GM11168 (cell line): ENCODE measurements at regions not wholly inside any gene's neighbourhood (a gene's known extent, or its start where the extent isn't known, plus 50 kb on each side); places are given as distances from the start of the nearest gene placed in this dataset.

Experiments used
- in situ Hi-C: fragments of 300-500 bp; cut with MboI; formaldehyde crosslinking; loops from one replicate; pipeline ENCODE4 v1.12.0; 2022; ENCODE audit warnings: low sequenced_read_pairs; ENCODE audit not compliant: unreplicated experiment

- in situ Hi-C loops = loop anchor here (25.0 kb wide), 1 partner anchor 194 kb away; no protein-coding TSS in a partner anchor
Observed at GRCh38 chr2:151042964-151043363, 218.7 kb downstream of the RBM43 start.

DNA sequence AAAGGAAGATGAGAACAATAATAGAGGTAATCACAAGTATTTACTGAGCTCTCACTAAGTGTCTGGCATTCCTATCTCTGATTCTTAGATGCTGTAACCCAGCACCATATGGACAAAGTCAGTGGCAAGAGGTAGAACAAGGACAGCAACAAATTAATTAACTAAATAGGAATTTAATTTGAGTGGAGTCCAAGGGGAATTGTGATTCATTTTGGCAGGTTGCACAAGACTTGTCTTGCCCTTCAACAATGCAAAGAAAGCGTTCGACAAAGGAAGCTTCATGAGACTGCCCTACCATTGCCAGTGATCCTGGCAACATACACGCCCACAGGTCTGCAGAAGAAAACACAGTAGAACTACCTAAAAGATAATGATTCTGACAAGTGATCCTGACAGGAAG, 221.6 kb downstream of the RBM43 start:
- in situ Hi-C loops = loop anchor here (25.0 kb wide), 1 partner anchor 197 kb away; no protein-coding TSS in a partner anchor

- in situ Hi-C loops = loop anchor here (25.0 kb wide), 1 partner anchor 199 kb away; no protein-coding TSS in a partner anchor
Observed at GRCh38 chr2:151038516-151038915, 223.1 kb downstream of the RBM43 start.

DNA sequence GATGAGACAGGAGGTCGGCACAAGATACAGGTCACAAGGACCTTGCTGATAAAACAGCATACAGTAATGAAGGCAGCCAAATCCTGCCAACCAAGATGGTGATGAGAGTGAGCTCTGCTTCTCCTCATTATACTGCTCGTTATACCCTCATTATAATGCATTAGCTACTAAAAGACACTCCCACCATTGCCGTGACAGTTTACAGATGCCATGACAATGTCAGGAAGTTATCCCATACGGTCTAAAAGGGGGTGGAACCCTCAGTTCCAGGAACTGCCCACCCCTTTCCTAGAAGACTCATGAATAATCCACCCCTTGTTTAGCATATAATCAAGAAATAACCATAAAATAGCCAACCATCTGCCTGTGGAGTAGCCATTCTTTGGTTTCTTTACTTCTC, 224.2 kb downstream of the RBM43 start:
- in situ Hi-C loops = loop anchor here (25.0 kb wide), 1 partner anchor 200 kb away; no protein-coding TSS in a partner anchor

DNA sequence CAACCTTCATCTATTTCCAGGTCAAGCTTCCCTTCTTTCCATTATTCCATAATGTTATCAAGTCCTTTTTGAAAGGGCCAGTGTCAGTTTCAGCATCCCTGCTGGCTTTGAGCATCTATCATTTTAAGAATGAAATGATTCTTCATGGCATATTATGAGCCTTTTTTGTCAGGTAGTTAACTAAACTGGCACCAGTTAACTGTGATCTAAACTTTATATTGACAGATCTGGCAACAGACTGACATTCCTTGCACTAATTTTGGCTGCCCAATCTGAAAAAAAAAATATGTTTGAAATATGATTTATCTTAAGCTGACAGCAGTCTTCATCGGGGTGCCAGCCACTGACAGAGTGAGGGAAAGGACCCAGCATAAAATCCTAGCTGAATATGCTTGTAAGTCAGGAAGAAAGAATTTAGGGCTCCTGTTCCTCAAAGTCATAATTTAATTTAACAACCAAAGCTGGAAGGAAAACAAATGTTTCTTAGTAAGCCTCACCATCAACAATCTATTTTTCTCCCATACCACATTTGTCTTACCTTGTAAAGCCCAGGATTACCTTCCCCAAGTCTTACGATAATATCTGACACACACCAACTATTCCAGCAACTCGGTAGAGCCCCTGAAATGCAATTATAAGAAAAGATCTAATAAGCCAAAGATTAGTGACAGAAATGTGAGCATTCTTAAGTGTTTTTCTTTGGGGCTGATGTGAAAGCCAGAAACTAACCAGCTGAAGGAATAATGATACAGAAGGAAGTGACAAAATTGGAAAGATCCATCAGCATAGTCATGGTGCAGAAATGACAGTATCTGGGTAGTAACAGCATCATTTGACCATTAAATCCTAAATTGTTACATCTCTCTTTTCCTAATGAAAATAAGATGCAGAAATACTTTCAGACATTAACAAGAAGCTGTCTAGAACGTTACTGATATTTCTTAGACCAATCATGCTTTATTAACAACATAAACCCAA, 228.1 kb downstream of the RBM43 start:
- in situ Hi-C loops = loop anchor here (25.0 kb wide), 1 partner anchor 204 kb away; no protein-coding TSS in a partner anchor

DNA sequence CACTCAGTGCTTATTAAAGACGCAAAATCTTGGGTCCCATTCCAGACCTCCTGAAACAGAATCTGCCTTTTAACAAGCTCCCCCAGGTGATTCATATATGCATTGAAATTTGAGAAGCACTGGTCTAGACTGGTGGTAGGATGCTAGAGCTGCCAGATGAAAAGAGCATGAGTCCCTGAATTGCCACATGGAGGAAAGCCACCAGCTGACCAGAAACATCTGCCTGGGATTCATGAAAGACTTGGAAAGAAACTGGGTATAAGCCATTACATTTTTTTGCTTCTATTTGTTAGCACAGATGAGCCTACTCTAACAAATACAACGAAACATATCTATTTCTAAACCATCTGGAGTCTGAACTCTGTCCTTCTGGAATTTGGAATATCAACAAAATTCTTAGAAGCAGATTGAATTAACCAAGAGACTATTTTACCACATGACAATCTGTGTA, 228.9 kb downstream of the RBM43 start:
- in situ Hi-C loops = loop anchor here (25.0 kb wide), 1 partner anchor 205 kb away; no protein-coding TSS in a partner anchor

GRCh38 chr2:151030663-151031230, 230.9 kb downstream of the RBM43 start:
- in situ Hi-C loops = loop anchor here (25.0 kb wide), 1 partner anchor 207 kb away; no protein-coding TSS in a partner anchor

- in situ Hi-C loops = loop anchor here (25.0 kb wide), 1 partner anchor 208 kb away; no protein-coding TSS in a partner anchor
Observed at GRCh38 chr2:151029406-151030157, 232.1 kb downstream of the RBM43 start.

DNA sequence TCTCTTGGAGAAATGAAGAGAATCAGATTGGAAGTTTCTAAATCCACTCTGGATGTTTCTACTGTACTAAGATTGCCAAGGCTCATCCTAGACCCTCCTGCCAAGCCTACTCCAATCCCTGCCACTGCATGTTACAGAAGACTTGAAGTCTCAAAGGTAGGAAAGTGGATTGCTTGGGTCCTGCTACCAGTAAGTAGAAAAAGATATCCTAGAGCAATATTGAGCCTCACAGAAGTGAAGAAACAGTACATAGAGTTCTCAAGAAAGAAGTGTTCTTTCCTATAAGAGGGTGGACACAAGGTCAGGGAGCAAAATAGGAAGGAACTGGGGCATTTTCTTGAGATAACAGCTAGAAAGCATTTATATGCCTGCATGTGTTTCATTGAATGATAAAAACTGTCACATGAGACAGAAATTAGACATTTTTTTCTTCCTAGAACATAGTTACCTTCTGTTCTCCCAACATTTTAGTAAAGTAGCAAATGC, 232.9 kb downstream of the RBM43 start:
- in situ Hi-C loops = loop anchor here (25.0 kb wide), 1 partner anchor 209 kb away; no protein-coding TSS in a partner anchor

DNA sequence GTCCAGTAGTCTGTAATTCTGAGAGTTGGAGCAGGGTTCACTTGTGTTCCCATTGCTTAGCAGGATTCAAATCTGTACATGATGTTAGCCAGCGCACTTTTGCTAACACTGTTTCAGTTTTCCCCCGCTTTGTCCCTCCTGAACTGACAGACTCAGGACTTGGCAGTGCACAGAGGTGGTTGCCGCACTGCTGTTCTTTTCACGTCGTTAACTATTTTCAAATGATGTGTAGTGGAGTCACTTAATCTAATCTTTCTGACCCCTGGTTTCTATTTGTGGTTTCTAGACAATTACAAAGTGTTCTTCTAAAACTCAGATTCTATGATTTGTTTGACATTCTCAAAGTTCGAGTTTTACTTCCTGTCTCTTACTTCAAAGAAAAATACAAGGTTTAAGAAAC, 234.5 kb downstream of the RBM43 start:
- in situ Hi-C loops = loop anchor here (25.0 kb wide), 1 partner anchor 210 kb away; no protein-coding TSS in a partner anchor

DNA sequence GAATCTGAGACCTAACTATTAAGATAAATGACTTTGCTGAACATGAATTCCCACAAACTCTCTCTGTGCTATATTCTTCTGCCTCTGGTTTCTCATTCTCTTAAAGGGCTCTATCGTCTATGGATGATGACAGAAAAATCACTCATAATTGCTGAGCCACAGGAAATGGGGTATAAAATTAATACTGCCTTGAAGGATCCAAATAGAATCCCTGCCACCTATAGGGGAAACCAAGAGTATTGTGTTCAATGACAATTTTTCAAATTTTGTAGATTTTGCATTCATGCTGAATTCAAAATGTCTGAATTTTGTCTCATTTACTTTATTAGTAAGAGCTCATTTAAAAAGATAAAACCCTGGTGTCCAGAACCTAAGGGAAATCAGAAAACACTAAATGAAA, 235.8 kb downstream of the RBM43 start:
- in situ Hi-C loops = loop anchor here (25.0 kb wide), 1 partner anchor 211 kb away; no protein-coding TSS in a partner anchor

DNA sequence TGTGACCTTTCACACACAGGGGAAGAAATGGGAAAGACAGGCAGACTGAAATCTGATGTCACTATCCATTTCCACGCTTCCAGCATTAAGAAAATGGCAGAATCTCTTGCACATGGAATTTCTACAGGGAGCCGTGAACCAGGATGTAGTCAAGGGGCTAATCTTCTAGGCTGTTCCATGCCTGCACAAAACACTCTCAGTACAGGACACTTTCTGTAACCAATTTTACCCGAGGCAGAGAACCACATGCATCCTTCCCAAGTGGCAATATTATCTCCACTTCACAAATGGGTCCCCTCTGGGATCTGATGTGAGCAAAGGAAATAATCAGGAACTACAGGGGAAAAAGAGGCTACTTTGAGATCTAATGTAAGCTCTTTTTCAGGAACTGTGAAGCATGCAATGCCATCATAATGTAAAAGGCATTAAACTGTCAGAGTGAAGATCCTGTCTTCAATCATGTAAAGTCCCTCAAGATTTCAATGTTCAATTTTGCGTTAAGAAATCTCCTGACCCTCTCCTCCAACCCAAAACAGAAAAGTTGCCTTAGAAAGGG, 236.9 kb downstream of the RBM43 start:
- in situ Hi-C loops = loop anchor here (25.0 kb wide), 1 partner anchor 213 kb away; no protein-coding TSS in a partner anchor

DNA sequence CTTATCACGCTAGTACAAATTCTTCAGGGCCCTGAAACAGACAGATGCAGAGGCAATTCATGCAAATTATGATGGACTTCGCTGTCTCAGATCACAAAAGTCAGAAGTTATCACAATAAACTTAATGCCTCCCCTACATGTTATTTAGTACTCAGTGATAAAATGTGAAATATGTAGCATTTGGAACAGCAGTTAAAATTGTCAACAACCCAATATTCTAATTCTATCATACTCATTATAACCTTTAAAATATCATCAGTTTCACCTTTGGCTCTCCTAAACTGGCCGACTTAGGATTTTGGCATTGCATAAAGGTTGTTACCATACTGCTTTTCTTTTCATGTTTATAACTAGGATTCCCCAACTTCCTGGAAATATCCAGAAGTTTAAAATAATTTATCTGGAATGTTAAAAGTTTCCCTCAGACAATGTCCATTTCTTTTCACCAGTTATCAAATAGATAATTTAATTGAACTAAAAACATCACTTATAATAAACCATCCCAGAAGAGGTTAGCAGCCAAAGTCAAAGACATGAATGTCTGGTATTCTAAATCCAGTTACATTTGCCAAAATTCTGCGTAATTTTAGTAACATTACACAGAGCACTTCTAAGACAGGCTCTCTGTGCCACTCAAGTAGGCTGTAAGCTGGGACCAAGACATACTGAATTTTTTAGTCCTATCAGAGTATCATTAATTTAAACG, 239.8 kb downstream of the RBM43 start:
- in situ Hi-C loops = no loop called here

DNA sequence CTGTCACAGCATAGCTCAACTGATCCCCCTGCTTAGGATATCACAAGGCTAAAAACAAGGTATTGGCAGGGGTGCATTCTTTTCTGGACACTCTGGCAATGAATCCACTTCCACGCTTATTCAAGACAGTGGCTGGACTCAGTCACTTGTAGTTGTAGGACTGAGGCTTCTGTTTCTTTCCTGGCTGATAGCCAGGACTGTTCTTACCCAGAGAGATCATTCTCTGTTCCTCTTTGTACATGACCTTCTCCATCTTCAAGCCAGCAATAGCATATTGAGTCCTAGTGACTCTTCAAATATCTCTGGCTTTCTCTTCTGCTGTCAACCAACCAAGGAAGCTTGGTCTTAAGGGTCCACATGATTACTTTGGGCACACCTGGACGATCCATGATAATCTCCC, 241.3 kb downstream of the RBM43 start:
- in situ Hi-C loops = no loop called here

DNA sequence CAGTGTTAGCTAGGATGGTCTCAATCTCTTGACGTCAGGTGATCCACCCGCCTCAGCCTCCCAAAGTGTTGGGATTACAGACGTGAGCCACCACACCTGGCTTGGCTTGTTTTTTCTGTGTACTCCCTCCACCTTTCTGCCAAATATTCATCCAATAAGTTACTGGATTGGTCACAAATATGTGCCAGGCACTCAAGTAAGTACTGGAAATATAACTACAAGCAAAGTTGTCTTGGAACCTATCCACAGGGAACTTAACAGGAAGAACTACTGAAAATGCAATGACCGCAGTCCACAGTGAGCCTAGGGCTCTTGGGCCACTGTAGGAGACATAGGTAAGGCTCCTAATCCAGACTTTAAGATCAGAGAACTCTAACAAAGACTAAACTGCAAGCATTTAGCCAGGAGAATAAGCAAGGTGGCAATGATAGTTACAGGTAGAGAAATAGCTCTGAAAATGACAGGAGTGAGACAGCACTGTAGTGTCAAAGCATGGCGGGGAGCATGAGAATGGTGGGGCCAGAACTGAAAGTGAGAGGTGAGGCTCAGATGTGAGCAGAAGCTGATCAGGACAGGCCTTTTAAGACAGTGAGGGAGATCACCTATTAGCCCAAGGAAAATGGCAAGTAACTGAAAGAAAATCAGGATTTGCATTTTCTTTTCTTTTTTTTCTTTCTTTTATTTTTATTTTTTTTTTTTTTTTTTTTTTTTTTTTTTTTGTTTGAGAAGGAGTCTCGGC, 252.1 kb downstream of the RBM43 start:
- in situ Hi-C loops = no loop called here

- in situ Hi-C loops = no loop called here
Observed at GRCh38 chr2:151007365-151007764, 254.3 kb downstream of the RBM43 start.

- in situ Hi-C loops = no loop called here
Observed at GRCh38 chr2:151002959-151003600, 258.6 kb downstream of the RBM43 start.
